22Rv1 (cell line): ENCODE measurements at regions not wholly inside any gene's neighbourhood (a gene's known extent, or its start where the extent isn't known, plus 50 kb on each side); places are given as distances from the start of the nearest gene placed in this dataset.

Source experiments
- H3K27ac ChIP-seq: fragments of 450-650 bp; 2 replicates; pipeline ENCODE4 v1.5.1; 2017
- CTCF ChIP-seq: fragments of 450-650 bp; IDR thresholded peaks from 2 replicates; pipeline ENCODE4 v1.5.1; 2017; ENCODE audit warnings: mild to moderate bottlenecking
- ZFX ChIP-seq: fragments of 450-650 bp; IDR thresholded peaks from 2 replicates; pipeline ENCODE4 v1.6.1; 2017; ENCODE audit warnings: antibody characterized with exemption, borderline replicate concordance

- H3K27ac ChIP-seq: no peak overlapping the region
- no peak for TF ChIP-seq CTCF
- TF ChIP-seq ZFX: no peak
These were observed 398.6 kb upstream of the EPHA7 start for GRCh38 chr6:93817937-93818336.

GRCh38 chr6:93806409-93807270 lies 387.3 kb upstream of the EPHA7 start:
- no peak overlapping the region for H3K27ac ChIP-seq
- TF ChIP-seq CTCF (no peak), ZFX (no peak)

GRCh38 chr6:93801101-93801847 lies 381.9 kb upstream of the EPHA7 start:
- H3K27ac ChIP-seq: no peak overlapping the region
- TF ChIP-seq ZFX: no peak
- TF ChIP-seq CTCF: no peak

GRCh38 chr6:93799226-93799625 lies 379.9 kb upstream of the EPHA7 start:
- TF ChIP-seq CTCF (no peak), ZFX (no peak)
- H3K27ac ChIP-seq: no peak overlapping the region

GRCh38 chr6:93794166-93794565 lies 374.8 kb upstream of the EPHA7 start:
- no peak overlapping the region for H3K27ac ChIP-seq
- TF ChIP-seq CTCF (no peak), ZFX (no peak)

- no peak overlapping the region for H3K27ac ChIP-seq
- TF ChIP-seq ZFX (no peak), CTCF (no peak)
These were observed 373.4 kb upstream of the EPHA7 start for GRCh38 chr6:93792746-93793145.

- no peak overlapping the region for H3K27ac ChIP-seq
- no peak for TF ChIP-seq ZFX
- no peak for TF ChIP-seq CTCF
These were observed 371.6 kb upstream of the EPHA7 start for GRCh38 chr6:93790981-93791380.
